DMS53 (cell line): ENCODE measurements at regions not wholly inside any gene's neighbourhood (a gene's known extent, or its start where the extent isn't known, plus 50 kb on each side); places are given as distances from the start of the nearest gene placed in this dataset.

Source experiments
- DNase-seq: peaks from one replicate; lab custom pipeline; 2025; lab: John Stamatoyannopoulos, UW

DNA sequence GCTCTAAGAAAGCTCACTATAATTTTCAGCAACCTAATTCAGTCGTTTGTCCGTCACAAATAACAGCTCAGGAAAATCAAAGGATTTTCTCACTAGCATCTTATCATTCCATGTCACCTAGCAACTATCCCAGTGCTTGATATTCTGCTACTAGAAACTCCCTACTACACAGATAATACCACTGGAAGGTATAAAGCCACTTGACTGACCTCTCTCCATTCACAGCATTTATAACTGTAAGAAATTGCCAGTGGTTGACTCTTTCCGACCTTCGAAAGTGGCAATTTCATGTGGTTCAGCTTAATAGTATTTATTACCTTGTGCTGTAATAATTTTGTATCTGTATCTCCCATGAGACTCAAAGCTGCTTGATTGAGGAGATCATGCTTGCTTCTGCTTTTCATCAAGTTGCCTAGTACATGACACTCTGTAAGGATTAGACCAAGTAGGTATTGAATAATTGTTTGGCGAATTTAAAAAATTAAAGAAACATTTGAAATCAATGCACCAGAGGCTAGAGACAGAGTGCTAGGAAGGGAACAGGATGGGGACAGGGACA, 79.6 kb upstream of the TACR1 start:
- DNase-seq = no peak

- DNase-seq = no peak
Observed at GRCh38 chr2:75278314-75278713, 79.0 kb upstream of the TACR1 start.

- DNase-seq = no peak
Observed at GRCh38 chr2:75277111-75277510, 77.8 kb upstream of the TACR1 start.

- no peak for DNase-seq
Observed at GRCh38 chr2:75276093-75277029, 77.0 kb upstream of the TACR1 start.

DNA sequence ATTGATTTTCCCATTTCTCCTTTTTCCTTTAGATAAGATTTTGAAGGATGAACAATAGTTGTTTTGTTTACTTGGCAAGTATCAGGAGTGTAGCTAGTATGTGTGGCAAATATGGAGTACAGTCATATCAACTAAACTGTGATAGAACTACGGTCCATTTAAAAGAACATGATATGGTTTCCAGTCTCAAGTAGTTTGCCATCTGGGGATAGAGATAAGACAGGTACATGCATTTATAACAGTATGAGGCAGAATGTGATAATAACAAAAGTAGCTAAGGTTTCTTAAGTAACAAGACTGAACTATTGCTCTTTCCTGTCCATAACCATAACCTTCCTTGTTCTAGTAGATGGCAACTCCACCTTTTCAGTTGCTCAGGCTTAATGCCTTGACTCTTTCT, 75.6 kb upstream of the TACR1 start:
- no peak for DNase-seq

- no peak for DNase-seq
Observed at GRCh38 chr2:75268112-75268511, 68.8 kb upstream of the TACR1 start.

GRCh38 chr2:75261923-75262322, 62.6 kb upstream of the TACR1 start:
- no peak for DNase-seq

DNA sequence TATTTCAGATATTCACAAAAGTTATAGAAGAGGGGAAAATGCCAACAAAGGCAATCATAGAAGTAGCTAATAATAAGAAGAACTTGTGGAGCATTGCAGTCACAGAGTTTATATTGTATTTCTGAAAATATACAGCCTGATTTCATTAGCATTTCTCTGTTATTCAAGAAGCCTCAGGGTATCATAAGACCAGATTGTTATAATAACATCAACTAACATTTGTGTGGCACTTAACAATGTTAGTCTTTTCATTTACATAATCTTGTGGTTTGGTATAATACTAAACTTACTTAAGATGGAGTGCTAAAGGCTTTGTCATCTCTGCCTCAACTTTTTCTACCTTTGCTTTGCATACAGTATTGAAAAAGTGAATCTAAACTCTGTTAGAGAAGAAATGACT, 61.6 kb upstream of the TACR1 start:
- no peak for DNase-seq

- no peak for DNase-seq
Observed at GRCh38 chr2:75258620-75259019, 59.3 kb upstream of the TACR1 start.

DNA sequence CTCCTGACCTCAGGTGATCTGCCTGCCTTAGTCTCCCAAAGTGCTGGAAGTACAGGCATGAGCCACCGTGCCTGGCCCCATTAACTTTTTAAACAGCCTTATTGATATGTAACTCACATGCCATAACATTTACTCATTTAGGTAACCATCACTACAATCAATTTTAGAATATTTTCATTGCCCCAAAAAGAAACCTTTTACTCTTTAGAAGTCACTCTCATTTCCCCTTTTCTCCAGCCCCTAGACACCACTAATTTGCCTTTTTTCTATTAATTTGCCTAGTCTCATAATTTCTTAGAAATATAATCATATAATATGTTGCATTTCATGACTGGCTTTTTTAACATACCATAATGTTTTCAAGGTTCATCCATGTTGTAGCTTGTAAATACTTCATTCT, 57.2 kb upstream of the TACR1 start:
- DNase-seq = no peak

- DNase-seq = no peak
Observed at GRCh38 chr2:75253526-75253925, 54.2 kb upstream of the TACR1 start.

DNA sequence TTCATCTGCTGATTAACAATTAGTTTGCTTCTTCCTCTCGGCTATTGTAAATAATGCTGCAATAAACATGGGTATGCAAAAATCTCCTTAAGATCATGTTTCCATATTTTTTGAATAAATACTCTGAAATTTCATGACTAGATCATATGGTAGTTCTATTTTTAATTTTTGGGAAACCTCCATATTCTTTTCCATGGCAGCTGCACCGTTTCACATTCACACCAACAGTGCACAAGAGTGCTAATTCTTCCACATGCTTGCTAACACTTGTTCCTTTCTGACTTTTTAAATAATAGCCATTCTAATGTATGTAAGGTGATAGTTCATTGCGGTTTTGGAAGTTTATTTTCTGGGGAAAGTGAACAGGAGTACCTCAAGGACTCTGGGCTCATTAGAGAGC, 52.6 kb upstream of the TACR1 start:
- no peak for DNase-seq
